Loucy (cell line): ENCODE measurements at regions not wholly inside any gene's neighbourhood (a gene's known extent, or its start where the extent isn't known, plus 50 kb on each side); places are given as distances from the start of the nearest gene placed in this dataset.

Experiments
- CTCF ChIP-seq: fragments of 200-600 bp; sonication (generic); conservative IDR thresholded peaks from 2 replicates; pipeline ENCODE4 v1.5.1; 2014; ENCODE audit warnings: mild to moderate bottlenecking, antibody characterized with exemption, low read length
- EZH2phosphoT487 ChIP-seq: fragments of 200-600 bp; IDR thresholded peaks from 2 replicates; pipeline ENCODE4 v1.6.1; 2018; ENCODE audit warnings: antibody characterized with exemption, mild to moderate bottlenecking, moderate library complexity, borderline replicate concordance

GRCh38 chr4:104210420-104210819, 284.3 kb downstream of the CXXC4 start:
- no peak for TF ChIP-seq CTCF
- no peak for TF ChIP-seq EZH2phosphoT487
